ENCODE measurements at regions not wholly inside any gene's neighbourhood (a gene's known extent, or its start where the extent isn't known, plus 50 kb on each side); places are given as distances from the start of the nearest gene placed in this dataset.

DNA sequence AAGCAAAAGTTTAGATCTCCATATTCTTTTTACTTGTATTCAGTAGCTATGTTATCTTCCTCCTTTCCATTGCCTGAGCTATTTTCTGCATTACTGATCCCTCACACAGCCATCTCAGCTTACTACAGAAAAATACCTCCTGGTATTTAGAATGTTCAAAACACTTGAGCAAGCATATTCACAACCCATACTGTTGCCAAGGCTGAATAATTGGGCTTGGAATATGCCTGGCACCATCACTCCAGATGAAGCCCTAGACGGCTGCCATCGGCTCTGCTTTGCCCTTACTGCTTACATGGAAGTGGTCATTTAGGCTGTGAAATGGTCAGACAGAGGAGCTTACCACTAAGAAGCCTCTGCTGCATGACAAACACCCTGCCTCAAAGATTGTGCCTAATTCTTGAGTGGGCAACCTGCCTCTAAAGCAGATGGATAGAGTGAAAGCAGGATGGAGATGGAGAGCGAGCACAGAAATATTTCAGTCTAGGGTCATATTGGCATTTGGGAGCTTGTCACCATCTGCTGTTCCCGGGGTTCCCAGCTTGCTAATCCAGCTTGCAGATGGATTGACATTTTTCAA, 92.5 kb upstream of the TAS2R1 start:
- DNase-seq (ENCODE audit: low read depth), result no peak
- Histone ChIP-seq H3K27me3 (ENCODE audit: control insufficient read depth, insufficient read depth, low read length) (no peaks in the 10 kb centered on the region), H3K36me3 (ENCODE audit: control insufficient read depth, insufficient read depth, low read length) (no peaks in the 10 kb centered on the region), H3K4me3 (ENCODE audit: low read depth, low read length) (no peak overlapping the region)
- TF ChIP-seq CTCF (IDR thresholded peaks at IDR 0.05; ENCODE audit: insufficient read depth, low read depth, low read length), result no peak
- ChIA-PET CTCF (interaction anchor here (0.9 to 1.0 kb wide), 2 partner anchors 39 to 179 kb away, joined by 3 read pairs; no protein-coding TSS in a partner anchor), POLR2A (no interaction called here)

GRCh38 chr5:9721161-9721560, 91.0 kb upstream of the TAS2R1 start:
- ChIA-PET CTCF (interaction anchor here (1.0 to 1.2 kb wide), 2 partner anchors 66 to 177 kb away, joined by 3 read pairs; no protein-coding TSS in a partner anchor), POLR2A (interaction anchor here (0.5 to 0.7 kb wide), 2 partner anchors 14 to 20 kb away, joined by 4 to 7 read pairs; no protein-coding TSS in a partner anchor)
- TF ChIP-seq CTCF (IDR thresholded peaks at IDR 0.05; ENCODE audit: insufficient read depth, low read depth, low read length), result no peak
- H3K36me3 ChIP-seq (ENCODE audit: control insufficient read depth, insufficient read depth, low read length), result no peaks in the 10 kb centered on the region
- no peaks in the 10 kb centered on the region for H3K27me3 ChIP-seq (ENCODE audit: control insufficient read depth, insufficient read depth, low read length)
- DNase-seq (ENCODE audit: low read depth), result no peak
- H3K4me3 ChIP-seq (ENCODE audit: low read depth, low read length), result no peak overlapping the region

GRCh38 chr5:9720361-9720760, 90.2 kb upstream of the TAS2R1 start:
- POLR2A ChIA-PET, result interaction anchor here (0.7 kb wide), 1 partner anchor 15 kb away, joined by 4 read pairs; no protein-coding TSS in a partner anchor
- no peak for TF ChIP-seq CTCF (IDR thresholded peaks at IDR 0.05; ENCODE audit: insufficient read depth, low read depth, low read length)
- H3K36me3 ChIP-seq (ENCODE audit: control insufficient read depth, insufficient read depth, low read length), result no peaks in the 10 kb centered on the region
- CTCF ChIA-PET, result no interaction called here
- H3K27me3 ChIP-seq (ENCODE audit: control insufficient read depth, insufficient read depth, low read length), result no peaks in the 10 kb centered on the region
- no peak overlapping the region for H3K4me3 ChIP-seq (ENCODE audit: low read depth, low read length)
- DNase-seq (ENCODE audit: low read depth), result no peak

DNA sequence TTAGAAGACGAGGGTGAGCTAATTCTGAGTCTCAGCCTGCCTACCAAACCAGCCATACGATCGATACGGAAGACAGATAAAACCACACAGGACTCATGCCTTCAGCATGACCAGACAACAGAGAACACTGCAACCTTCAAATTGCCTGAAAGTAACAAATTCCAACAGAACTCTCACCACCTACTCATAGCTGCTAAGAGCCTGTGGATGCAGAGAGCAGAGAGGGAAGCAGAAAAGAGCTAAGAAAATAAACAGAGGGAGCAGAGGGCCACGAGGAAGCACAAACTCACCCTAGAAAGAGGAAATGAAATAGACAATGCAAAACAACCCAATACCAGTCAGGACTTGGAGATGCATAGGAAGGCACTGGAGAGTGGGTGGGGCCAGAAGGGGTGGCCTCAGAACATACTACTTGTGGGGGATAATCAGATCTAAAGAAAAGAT, 86.7 kb upstream of the TAS2R1 start:
- no peak for TF ChIP-seq CTCF (IDR thresholded peaks at IDR 0.05; ENCODE audit: insufficient read depth, low read depth, low read length)

GRCh38 chr5:9715891-9716335, 85.8 kb upstream of the TAS2R1 start:
- no peaks in the 10 kb centered on the region for H3K27me3 ChIP-seq (ENCODE audit: control insufficient read depth, insufficient read depth, low read length)
- no peaks in the 10 kb centered on the region for H3K36me3 ChIP-seq (ENCODE audit: control insufficient read depth, insufficient read depth, low read length)
- no peak overlapping the region for H3K4me3 ChIP-seq (ENCODE audit: low read depth, low read length)
- ChIA-PET POLR2A (interaction anchor here (0.6 kb wide), 1 partner anchor 50 kb away, joined by 3 read pairs; no protein-coding TSS in a partner anchor), CTCF (interaction anchor here (0.6 to 1.7 kb wide), 4 partner anchors 15 to 873 kb away, joined by 3 to 4 read pairs (median 4); no protein-coding TSS in a partner anchor)
- no peak for DNase-seq (ENCODE audit: low read depth)
- no peak for TF ChIP-seq CTCF (IDR thresholded peaks at IDR 0.05; ENCODE audit: insufficient read depth, low read depth, low read length)

More for the DNA sequence above, 86.7 kb upstream of the TAS2R1 start:
- H3K36me3 ChIP-seq (ENCODE audit: control insufficient read depth, insufficient read depth, low read length), result no peaks in the 10 kb centered on the region
- ChIA-PET CTCF (interaction anchor here (0.8 to 1.7 kb wide), 2 partner anchors 66 to 313 kb away, joined by 3 to 4 read pairs; no protein-coding TSS in a partner anchor), POLR2A (interaction anchor here (0.6 kb wide), 1 partner anchor 487 kb away, joined by 12 read pairs; no protein-coding TSS in a partner anchor)
- DNase-seq (ENCODE audit: low read depth), result no peak
- H3K27me3 ChIP-seq (ENCODE audit: control insufficient read depth, insufficient read depth, low read length), result no peaks in the 10 kb centered on the region
- no peak overlapping the region for H3K4me3 ChIP-seq (ENCODE audit: low read depth, low read length)
